ENCODE measurements at regions not wholly inside any gene's neighbourhood (a gene's known extent, or its start where the extent isn't known, plus 50 kb on each side); places are given as distances from the start of the nearest gene placed in this dataset.
A peak's percentile ranks its signal among the peaks of the same experiment; 100 is the strongest.

DNA sequence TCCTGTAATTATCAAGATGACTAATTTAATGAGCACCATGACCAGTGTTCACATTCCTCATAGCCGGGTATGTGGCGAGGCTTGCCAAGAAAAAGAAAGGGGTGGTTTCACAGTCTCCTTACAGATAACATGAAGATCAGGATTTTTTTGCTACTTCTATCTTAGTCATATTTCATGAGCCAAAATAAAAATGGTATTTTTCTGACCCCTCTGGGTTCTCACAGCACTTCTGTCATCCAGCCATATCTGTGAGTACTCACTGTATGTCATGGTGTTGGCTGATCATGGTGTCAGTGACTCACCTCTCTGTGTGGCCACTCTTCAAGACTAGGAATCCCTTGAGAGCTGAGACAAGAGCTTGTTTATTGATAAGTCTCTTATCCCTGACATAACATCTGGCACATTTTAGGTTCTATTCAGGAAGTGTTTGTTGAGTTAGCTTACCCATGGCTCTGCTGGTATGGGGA is 130.5 kb upstream of the LMCD1 start:
- no peak overlapping the region for H3K27ac ChIP-seq
- peak; percentile 55 to 85 for ATAC-seq (ENCODE audit: low FRiP score in 2 of 2)
- 54 to 70% methylated on average over 2 of the region's 2 CpGs for WGBS, 2 donors

GRCh38 chr3:8371960-8372463 is 129.6 kb upstream of the LMCD1 start:
- ATAC-seq (ENCODE audit: low FRiP score in 2 of 2), result peak in 1 of 2 donors; percentile 29
- Histone ChIP-seq H3K4me1 (no peaks in the 10 kb centered on the region), H3K9me3 (no peaks in the 10 kb centered on the region), H3K27ac (no peak overlapping the region), H3K27me3 (no peaks in the 10 kb centered on the region), H3K4me3 (no peak overlapping the region), H3K36me3 (no peaks in the 10 kb centered on the region)
- WGBS, 2 donors, result 57 to 61% methylated on average over 4 to 7 of the region's 7 CpGs
- no peak for DNase-seq
- no peak for TF ChIP-seq POLR2A (IDR thresholded peaks at IDR 0.05)
- TF ChIP-seq POLR2AphosphoS5 (IDR thresholded peaks at IDR 0.05), result no peak
- TF ChIP-seq, protein P1, sequence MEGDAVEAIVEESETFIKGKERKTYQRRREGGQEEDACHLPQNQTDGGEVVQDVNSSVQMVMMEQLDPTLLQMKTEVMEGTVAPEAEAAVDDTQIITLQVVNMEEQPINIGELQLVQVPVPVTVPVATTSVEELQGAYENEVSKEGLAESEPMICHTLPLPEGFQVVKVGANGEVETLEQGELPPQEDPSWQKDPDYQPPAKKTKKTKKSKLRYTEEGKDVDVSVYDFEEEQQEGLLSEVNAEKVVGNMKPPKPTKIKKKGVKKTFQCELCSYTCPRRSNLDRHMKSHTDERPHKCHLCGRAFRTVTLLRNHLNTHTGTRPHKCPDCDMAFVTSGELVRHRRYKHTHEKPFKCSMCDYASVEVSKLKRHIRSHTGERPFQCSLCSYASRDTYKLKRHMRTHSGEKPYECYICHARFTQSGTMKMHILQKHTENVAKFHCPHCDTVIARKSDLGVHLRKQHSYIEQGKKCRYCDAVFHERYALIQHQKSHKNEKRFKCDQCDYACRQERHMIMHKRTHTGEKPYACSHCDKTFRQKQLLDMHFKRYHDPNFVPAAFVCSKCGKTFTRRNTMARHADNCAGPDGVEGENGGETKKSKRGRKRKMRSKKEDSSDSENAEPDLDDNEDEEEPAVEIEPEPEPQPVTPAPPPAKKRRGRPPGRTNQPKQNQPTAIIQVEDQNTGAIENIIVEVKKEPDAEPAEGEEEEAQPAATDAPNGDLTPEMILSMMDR (IDR thresholded peaks at IDR 0.05), result no peak
- TF ChIP-seq EP300 (IDR thresholded peaks at IDR 0.05), result no peak

More for the DNA sequence above, 130.5 kb upstream of the LMCD1 start:
- no peaks in the 10 kb centered on the region for H3K4me1 ChIP-seq
- DNase-seq, result no peak
- no peaks in the 10 kb centered on the region for H3K36me3 ChIP-seq
- no peak overlapping the region for H3K4me3 ChIP-seq
- no peaks in the 10 kb centered on the region for H3K27me3 ChIP-seq
- TF ChIP-seq, protein P1 (IDR thresholded peaks at IDR 0.05), result no peak
- TF ChIP-seq POLR2AphosphoS5 (IDR thresholded peaks at IDR 0.05) (no peak), EP300 (IDR thresholded peaks at IDR 0.05) (no peak), POLR2A (IDR thresholded peaks at IDR 0.05) (no peak)
- no peaks in the 10 kb centered on the region for H3K9me3 ChIP-seq

DNA sequence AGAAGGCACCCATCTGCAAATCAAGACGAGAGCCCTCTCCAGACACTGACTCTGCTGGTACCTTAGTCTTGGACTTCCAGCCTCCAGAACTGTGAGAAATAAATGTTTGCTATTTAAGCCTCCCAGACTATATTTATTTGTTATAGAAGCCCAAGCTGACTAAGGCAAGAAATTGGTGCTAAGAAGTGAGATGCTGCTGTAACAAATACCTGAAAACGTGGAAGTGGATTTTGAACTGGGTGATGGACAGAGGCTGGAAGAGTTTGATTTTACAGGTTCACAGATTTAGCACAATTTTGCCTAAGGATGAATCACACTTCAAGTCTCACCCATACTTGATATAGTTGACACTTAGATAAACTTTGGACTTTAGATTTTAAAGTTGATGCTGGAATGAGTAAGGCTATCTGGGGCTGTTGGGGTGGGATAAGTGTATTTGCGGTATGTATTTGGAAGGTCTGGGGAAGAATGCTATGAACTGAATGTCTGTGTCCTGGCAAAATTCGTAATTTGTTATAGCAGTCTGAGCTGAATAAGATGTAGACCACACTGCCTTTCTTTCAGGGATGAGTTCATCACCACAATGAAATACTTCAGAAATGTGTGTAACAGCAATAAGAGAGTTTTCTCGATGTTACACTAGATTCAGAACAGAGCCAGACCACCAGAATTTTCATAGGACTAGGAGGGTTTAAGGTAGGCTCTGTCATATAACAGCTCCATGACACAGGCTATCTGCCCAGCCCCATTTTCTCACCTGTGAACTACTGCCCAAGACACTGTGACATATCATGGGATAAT is 120.5 kb upstream of the LMCD1 start:
- TF ChIP-seq POLR2AphosphoS5 (IDR thresholded peaks at IDR 0.05) (no peak), EP300 (IDR thresholded peaks at IDR 0.05) (no peak), POLR2A (IDR thresholded peaks at IDR 0.05) (no peak)
- TF ChIP-seq, protein P1 (IDR thresholded peaks at IDR 0.05), result no peak
- H3K27me3 ChIP-seq, result no peaks in the 10 kb centered on the region
- 80 to 84% methylated on average over 5 of the region's 5 CpGs for WGBS, 2 donors
- DNase-seq, result no peak
- ATAC-seq (ENCODE audit: low FRiP score in 2 of 2), result no peak
- H3K4me3 ChIP-seq, result no peak overlapping the region
- no peak overlapping the region for H3K27ac ChIP-seq
- no peaks in the 10 kb centered on the region for H3K4me1 ChIP-seq
- no peaks in the 10 kb centered on the region for H3K36me3 ChIP-seq
- no peaks in the 10 kb centered on the region for H3K9me3 ChIP-seq

DNA sequence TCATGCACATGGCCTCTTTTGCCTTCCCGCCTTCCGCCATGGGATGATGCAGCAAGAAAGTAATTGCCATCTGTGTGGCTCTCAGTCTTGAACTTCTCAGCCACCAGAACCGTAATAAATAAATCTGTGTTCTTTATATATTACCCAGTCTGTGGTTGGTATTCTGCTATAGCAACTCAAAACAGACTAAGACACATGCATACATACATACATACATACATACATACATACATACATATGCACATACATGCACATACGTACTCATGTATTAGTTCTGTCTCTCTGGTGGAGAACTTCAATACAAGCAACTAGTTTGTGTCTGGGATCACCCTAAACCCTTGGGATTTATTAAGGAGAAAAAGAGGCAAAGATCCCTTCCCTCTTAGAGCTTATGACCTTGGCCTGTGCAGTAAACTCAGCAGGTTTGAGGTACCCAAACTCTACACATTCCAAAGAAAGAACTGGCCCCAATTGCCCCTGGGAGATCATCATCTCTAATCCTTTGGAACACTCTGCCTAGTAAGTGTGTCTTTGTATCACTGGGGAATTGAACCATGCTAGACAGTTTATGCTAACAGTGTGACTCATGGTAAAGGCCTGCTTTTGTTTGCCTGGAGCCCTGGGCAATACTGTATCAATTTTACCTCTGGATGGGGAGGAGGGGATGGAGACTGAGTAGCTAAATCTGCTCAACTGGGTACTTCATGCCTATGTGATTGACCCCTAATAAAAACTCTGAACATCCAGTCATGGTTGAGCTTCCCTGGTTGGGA is 115.6 kb upstream of the LMCD1 start:
- no peaks in the 10 kb centered on the region for H3K27me3 ChIP-seq
- TF ChIP-seq, protein P1 (IDR thresholded peaks at IDR 0.05), result no peak
- TF ChIP-seq POLR2A (IDR thresholded peaks at IDR 0.05) (no peak), POLR2AphosphoS5 (IDR thresholded peaks at IDR 0.05) (no peak), EP300 (IDR thresholded peaks at IDR 0.05) (no peak)
- no peak overlapping the region for H3K4me3 ChIP-seq
- ATAC-seq (ENCODE audit: low FRiP score in 2 of 2) (no peak), DNase-seq (no peak)
- WGBS, 2 donors, result 96 to 97% methylated on average over 4 of the region's 4 CpGs
- no peaks in the 10 kb centered on the region for H3K36me3 ChIP-seq
- no peak overlapping the region for H3K27ac ChIP-seq
- H3K9me3 ChIP-seq, result no peaks in the 10 kb centered on the region
- no peaks in the 10 kb centered on the region for H3K4me1 ChIP-seq

Measured in upper lobe of left lung (tissue), 6 donors.